ENCODE measurements at regions not wholly inside any gene's neighbourhood (a gene's known extent, or its start where the extent isn't known, plus 50 kb on each side); places are given as distances from the start of the nearest gene placed in this dataset.

DNA sequence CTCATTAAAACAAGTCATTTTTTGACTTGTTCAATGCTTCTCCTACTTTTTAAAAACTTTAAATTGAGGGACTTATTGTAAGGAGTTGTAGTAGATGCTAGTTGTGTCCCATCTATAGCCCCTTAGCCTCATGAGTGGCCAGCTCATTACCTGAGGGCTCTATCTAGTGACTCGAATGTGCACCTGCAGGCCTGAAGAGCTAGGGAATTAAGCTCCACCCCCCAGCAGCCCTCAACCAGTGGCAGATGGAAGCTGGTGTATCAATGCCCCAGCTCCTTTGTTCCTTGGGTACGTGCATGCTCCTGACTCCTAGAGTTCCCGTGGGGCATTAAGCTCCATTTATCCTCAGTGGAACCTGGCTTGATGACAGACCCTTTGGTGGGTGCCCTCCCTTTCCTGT, 146.7 kb upstream of the FAM9B start:
- no peak for DNase-seq (ENCODE audit: low read depth, low spot score)
- in situ Hi-C loops (cut with HindIII; ENCODE audit: low pct_unique_long_range_greater_than_20kb, low sequenced_read_pairs): no loop called here

DNA sequence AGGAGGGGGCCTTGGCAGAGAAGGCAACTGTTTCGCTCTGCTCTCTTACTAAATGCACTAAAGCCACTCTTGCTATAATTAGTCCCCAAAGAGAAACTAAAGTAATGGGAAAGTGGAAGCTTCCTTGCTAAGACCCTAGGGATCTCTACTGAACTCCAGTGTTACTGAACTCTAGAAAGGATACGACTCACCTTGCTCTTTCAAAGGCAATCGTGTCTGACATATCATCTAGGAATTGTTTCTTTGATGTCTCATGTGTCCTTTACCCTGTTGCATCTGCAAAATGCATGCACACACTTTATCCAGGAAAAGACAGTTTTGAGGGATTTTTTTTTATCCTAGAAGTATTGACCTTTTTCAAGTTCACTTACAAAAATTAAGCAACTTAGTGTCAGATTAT, 148.1 kb upstream of the FAM9B start:
- in situ Hi-C loops (cut with HindIII; ENCODE audit: low pct_unique_long_range_greater_than_20kb, low sequenced_read_pairs): no loop called here
- no peak for DNase-seq (ENCODE audit: low read depth, low spot score)

DNA sequence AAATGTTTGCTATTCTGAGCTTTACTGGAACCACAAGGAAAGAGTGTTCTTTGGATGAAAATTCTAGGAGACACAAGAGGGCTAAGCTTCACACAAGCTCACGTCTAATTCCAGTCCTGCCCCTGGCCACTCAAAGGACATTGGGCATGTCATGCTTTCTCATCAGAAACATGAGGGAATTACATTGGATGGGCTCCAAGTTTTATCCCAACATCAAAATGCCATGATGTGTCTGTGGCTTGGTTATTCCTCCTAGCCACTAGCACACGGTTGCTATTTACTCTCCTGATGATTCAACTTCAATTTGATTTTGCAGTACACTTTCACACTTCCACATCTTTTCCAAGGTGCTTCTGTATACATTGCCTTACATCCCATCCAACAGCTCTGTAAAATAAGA, 149.6 kb upstream of the FAM9B start:
- no peak for DNase-seq (ENCODE audit: low read depth, low spot score)
- in situ Hi-C loops (cut with HindIII; ENCODE audit: low pct_unique_long_range_greater_than_20kb, low sequenced_read_pairs): no loop called here

DNA sequence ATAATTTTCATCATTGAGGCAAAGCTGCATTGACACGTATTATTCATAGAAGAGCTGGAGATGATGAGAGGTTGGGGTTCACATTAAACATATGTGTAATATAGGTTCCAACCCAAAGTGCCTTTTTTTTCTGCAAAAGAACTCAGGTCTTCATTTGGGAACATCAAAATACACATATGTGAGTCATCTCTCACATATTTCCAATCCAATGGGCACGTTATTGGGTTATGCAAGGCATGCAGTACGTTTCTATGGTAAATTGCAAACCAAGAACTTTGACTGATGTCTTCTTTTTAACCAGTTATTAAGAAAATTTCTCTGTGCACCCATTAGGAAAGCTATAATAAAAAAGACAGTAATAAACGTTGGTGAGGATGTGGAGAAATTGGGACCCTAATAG, 150.3 kb upstream of the FAM9B start:
- no peak for DNase-seq (ENCODE audit: low read depth, low spot score)
- in situ Hi-C loops (cut with HindIII; ENCODE audit: low pct_unique_long_range_greater_than_20kb, low sequenced_read_pairs): no loop called here

DNA sequence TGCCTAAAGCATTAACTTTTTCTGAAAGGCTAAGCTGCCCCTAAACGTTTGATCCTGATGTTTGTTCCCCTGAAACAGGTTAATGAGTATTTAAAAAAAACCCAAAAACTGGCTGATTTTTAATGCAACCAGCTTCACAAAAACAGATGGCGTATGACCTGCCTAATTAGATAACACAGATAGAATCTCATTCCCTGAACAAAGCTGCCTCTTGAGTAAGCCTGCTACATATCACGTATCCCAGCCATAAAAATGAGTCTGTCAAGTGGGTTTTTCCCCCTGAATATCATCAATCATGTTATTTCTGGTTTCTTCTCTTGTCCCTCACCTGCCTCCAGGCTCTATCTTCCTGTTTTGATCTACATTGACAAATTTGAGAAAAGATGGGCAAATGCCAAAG, 154.2 kb upstream of the FAM9B start:
- in situ Hi-C loops (cut with HindIII; ENCODE audit: low pct_unique_long_range_greater_than_20kb, low sequenced_read_pairs): no loop called here
- no peak for DNase-seq (ENCODE audit: low read depth, low spot score)

DNA sequence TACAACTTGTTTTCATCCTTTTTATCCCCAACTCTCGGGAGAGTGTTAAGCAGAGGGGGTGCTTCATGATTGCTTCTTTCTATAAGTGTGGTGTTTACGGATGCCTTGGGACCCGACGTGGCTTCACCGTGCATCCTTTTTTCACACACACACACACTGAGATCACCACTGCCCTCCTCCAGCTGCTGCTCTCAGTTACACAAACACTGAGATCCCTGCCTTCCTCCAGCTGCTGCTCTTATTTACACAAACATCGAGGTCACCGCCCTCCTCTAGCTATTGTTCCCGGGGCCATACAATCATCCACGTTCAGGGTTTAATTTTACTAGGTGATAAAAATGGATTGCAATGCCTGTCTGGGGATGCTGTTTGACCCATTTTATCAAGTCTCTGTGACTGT, 155.4 kb upstream of the FAM9B start:
- DNase-seq (ENCODE audit: low read depth, low spot score): no peak

DNA sequence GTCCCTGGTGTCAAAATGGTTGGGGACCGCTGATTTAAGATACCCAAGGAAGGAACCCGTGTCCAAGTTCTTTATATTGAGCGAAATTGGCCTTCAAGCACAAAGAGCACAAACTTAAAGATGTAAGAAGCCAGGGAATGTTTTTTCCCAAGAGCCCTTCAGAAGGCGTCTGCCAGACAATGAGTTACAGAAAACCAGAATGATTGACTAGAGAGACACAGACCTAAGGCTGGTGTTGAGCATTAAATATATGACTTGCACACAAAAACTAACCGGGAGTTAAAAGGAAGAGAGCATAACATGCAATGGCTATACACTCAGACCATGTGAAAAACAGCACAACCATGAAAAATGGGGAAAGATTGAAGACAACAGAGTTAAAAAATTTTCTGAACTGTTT, 157.5 kb upstream of the FAM9B start:
- in situ Hi-C loops (cut with HindIII; ENCODE audit: low pct_unique_long_range_greater_than_20kb, low sequenced_read_pairs): no loop called here
- no peak for DNase-seq (ENCODE audit: low read depth, low spot score)

More for the DNA sequence above, 155.4 kb upstream of the FAM9B start:
- in situ Hi-C loops (cut with HindIII; ENCODE audit: low pct_unique_long_range_greater_than_20kb, low sequenced_read_pairs): no loop called here

DNA sequence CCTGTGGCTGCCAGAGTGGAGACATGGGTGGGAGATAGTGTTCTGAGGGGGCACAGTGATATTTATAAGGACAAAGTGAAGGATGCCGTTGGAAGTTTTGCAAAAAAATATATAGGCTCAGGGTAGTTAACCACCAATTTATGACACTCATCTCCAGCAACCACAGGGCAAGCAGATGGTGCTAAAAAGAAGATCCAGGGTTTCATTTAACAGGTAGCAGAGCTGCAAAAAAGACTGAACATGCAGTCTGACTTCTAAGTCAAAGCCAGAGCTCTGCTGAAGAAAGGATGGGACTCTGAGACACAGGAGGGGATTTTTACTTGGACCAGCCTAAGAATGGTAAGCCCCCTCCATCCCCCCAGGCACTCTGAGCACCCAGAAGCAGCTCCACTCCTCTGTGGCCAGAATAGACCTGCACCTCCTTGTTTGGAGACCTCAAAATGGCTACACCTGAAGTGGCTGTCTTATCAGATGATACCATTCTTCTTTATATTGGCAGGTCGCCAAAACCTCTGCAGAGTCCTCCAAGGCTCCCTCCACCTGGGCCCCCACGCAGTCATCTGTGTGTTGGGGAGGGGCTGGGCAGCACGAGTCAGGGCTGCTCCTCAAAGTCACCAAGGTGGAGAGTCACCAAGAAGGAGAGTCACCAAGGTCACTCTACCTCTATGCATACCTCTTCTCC, 161.4 kb upstream of the FAM9B start:
- in situ Hi-C loops (cut with HindIII; ENCODE audit: low pct_unique_long_range_greater_than_20kb, low sequenced_read_pairs): no loop called here
- no peak for DNase-seq (ENCODE audit: low read depth, low spot score)

DNA sequence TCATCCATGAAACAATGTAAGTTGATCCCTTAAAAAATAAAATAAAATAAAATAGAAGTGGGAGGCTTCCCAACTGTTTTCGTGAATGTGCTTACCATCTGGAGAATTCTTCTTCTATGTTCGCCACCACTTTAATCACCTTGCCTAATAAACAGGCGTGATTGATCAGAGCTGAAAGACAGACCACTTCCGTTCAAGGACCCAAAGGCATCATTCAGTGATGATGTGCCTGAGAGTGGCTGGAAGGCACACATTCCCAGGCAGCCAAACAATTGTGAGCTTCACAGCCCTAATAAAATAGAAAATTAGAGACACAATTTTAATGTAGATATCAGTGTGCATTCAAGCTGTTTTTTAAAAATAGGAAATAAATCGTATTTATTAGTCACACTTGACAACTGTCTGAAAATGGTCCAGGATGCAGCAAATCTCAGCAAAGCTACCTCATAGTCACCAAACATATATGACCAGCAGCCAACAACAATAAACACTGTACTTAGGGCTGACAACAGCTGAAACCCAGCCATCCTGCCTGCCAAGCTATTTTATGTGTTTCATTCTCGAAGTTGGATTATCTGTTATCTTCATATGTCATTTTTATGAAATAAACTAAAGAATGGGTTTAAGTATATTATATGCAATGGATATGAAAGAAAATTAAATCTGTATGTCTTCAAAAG, 163.2 kb upstream of the FAM9B start:
- in situ Hi-C loops (cut with HindIII; ENCODE audit: low pct_unique_long_range_greater_than_20kb, low sequenced_read_pairs): no loop called here
- DNase-seq (ENCODE audit: low read depth, low spot score): no peak

DNA sequence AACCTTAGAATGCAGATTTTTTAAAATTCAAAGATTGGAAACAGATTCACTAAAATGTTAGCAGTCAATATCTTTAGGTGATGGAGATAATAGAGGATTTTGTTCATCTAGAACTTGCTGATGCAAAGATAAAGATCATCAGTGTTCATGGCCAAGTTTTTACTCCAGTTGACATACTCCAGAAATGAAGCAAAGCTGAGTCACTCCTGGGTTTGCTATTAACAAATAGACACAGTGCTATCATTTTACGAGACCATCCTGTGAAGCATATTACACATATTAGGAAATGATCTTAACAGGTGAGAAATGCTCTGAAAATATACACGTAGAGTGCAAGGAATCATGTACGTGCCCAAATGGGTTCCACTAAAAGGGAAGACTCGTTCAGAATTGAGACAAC, 170.6 kb upstream of the FAM9B start:
- DNase-seq (ENCODE audit: low read depth, low spot score): no peak
- in situ Hi-C loops (cut with HindIII; ENCODE audit: low pct_unique_long_range_greater_than_20kb, low sequenced_read_pairs): no loop called here

DNA sequence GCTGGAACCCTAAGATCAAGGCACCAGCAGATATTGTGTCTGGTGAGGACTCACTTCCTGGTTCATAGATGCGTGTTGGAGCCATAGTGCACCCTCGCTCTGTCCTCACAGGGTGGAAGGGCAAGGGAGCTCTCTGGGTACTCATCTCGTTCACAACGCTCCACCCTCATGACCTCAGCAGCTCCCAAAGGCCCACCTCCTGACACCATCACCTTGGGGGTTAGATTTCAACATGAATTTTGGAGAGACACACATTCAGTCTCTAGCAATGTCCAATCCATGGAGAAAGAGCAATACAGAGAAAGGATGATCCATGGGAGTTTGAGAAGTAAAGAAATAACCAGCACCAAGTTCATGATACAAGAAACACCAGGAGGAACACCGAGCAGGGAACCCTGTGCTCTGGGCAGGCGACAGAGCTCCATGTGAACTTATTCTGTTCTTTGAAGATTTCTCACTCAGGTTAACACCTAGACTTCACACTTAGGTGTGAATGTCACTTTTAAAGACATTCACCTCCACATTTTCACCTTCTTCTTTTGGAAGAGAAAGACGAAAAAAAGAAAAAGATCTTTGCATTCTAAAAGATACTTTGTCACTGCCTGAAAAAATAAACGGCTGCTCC, 171.8 kb upstream of the FAM9B start:
- no peak for DNase-seq (ENCODE audit: low read depth, low spot score)
- in situ Hi-C loops (cut with HindIII; ENCODE audit: low pct_unique_long_range_greater_than_20kb, low sequenced_read_pairs): no loop called here

DNA sequence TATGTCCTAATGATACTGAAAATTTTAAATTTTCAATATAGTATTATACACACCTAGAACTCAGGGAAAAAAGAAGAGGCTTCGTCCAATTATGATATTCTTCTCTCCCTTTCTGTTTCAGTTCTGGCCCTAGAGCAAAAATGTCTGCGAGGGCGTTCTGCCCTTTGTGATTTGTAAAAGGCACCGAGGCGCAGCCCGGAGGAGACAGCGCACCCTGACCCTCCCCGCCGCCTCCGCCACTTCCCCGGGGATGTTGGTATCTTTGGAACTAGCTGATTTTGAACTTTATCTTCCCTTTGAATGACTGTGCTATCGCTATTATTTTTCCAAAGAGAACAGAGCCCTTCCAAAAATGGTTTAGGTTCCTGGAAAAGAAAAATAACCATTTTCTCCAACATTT, 173.2 kb upstream of the FAM9B start:
- no peak for DNase-seq (ENCODE audit: low read depth, low spot score)
- in situ Hi-C loops (cut with HindIII; ENCODE audit: low pct_unique_long_range_greater_than_20kb, low sequenced_read_pairs): no loop called here

DNA sequence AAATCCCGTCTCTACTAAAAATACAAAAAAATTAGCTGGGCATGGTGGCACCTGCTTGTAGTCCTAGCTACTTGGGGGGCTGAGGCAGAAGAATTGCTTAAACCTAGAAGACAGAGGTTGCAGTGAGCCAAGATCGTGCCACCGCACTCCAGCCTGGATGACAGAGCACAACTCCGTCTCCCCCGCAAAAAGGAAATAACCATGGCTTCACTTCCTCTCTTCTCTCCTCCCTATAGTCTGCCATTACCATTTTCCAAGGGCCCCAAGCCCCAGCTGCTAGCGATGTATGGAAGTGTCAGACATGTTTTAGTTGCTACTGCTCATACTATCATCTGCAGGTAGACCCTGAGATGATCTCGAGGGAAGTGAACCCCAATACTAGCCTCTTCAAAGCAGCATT, 177.3 kb upstream of the FAM9B start:
- no peak for DNase-seq (ENCODE audit: low read depth, low spot score)
- in situ Hi-C loops (cut with HindIII; ENCODE audit: low pct_unique_long_range_greater_than_20kb, low sequenced_read_pairs): no loop called here

DNA sequence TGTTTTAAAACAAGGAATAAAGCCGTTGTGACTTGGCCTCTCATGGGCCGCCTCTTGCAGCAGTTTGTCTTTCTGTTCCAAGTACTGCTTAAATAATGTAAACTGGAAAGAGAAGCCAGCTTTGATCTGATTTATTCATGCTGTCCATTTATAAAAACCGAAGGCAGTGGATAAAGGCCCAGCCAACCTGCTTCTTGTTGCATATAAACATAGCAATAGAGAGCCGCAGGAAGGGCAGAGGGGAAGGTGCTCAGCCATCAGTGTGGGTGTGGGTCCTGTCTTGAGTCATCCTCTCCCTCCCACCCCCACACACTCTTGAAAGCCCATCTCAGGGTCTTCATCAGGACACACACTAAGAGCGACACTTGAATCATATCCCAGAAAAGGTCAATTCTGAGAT, 187.9 kb upstream of the FAM9B start:
- in situ Hi-C loops (cut with HindIII; ENCODE audit: low pct_unique_long_range_greater_than_20kb, low sequenced_read_pairs): no loop called here
- DNase-seq (ENCODE audit: low read depth, low spot score): no peak

DNA sequence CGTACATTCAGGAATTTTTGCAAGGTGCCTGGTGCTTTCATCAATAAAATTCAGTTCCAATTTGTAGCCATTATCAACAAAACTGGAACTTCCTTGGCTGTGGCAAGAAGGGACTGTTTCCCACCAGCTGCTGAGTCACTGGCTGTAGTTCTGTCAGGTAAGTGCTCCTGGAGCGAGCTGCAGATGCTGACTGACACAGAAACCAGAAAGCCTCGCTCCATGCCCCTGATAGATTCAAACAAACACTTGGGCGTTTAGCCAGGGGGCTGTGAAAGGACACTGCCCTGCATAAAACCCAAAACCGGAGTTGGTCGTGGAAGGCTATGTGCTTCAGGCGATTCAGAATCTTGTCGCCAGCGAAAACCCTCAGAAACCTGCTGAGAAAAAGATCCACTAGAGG, 188.4 kb upstream of the FAM9B start:
- no peak for DNase-seq (ENCODE audit: low read depth, low spot score)
- in situ Hi-C loops (cut with HindIII; ENCODE audit: low pct_unique_long_range_greater_than_20kb, low sequenced_read_pairs): no loop called here

DNA sequence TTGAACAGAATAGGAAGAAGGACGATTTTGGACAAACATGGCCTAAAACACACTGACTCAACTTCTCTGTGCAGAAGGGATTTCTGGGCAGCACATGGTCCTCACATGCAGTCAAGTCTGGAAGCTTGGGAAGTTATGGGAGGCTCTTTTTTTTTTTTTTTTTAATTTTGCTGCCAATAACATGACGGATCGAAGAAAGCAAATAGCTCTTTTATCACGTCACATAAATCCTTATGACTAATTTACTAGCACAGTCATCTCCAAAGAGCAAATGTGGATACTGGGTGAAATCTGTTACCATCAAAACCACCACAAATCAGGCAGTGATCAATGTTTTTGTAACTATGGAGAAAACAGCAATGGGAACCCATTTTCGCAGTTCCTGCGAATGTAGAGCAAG, 193.3 kb upstream of the FAM9B start:
- in situ Hi-C loops (cut with HindIII; ENCODE audit: low pct_unique_long_range_greater_than_20kb, low sequenced_read_pairs): no loop called here
- DNase-seq (ENCODE audit: low read depth, low spot score): no peak

DNA sequence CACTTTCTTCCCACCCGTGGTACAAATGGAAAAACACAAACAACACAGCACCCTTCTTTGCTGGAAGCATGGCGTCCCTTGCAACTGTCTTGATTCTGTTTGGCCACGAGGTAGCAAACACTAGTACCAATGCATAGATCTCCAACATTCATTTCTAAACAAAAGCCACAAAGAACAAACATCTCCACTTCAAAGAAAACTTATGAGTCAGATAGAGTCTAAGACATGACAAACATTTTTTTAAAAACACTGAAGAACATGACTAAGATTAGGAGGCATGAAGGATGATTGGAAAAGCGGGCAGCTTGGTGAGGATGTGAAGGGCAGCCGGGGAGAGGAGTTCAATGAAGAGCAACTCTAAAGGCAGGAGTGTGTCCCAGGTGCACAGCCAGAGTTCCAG, 197.6 kb upstream of the FAM9B start:
- DNase-seq (ENCODE audit: low read depth, low spot score): no peak
- in situ Hi-C loops (cut with HindIII; ENCODE audit: low pct_unique_long_range_greater_than_20kb, low sequenced_read_pairs): no loop called here

DNA sequence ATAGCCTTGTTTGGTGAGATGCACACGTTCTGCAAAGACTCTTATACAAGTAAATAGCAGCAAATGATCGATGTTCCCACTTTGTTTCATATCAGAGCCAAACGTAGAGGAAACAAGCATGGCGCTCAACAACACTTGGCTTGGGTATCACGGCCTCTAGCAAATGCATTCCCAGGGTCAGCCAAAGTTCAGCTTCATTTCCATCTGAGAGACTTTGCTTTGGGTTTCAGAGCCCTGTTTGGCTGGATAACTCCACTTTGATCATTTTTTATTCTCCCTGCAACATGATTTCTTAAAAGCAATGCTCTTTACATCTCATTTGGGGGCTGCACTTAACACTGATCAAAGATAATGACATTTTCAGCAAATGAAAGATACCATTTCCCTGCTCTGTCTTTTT, 199.2 kb upstream of the FAM9B start:
- no peak for DNase-seq (ENCODE audit: low read depth, low spot score)
- in situ Hi-C loops (cut with HindIII; ENCODE audit: low pct_unique_long_range_greater_than_20kb, low sequenced_read_pairs): no loop called here

DNA sequence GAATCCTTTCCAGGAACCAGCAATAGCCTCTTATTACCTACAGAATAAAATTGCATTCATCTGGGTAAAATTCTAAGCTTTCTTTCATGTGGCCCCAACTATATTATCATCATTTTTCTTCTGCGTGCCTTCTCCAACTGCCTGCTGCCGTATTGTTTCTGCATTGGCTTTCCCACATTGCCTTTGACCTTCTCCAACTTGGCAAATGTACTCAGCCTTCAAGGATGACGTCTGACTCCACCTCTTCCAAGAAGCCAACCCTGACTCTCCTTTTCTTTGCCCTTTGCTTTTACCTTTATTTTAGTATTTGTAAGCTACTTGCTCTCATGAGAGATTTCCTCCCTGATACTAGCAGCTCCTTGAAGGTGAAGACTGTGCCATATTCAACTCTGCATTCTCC, 200.4 kb upstream of the FAM9B start:
- in situ Hi-C loops (cut with HindIII; ENCODE audit: low pct_unique_long_range_greater_than_20kb, low sequenced_read_pairs): no loop called here
- no peak for DNase-seq (ENCODE audit: low read depth, low spot score)

All from SK-MEL-5 (cell line).